Activated CD4-positive, alpha-beta T cell treated with anti-CD3 and anti-CD28 coated beads, Interleukin-2, amount 50 U/mL, for 24 hours (primary cell): ENCODE measurements at regions not wholly inside any gene's neighbourhood (a gene's known extent, or its start where the extent isn't known, plus 50 kb on each side); places are given as distances from the start of the nearest gene placed in this dataset.

Source experiments
- DNase-seq, 2 donors: peaks; one replicate each; pipeline ENCODE4 v3.0.0-alpha.2; 2020; ENCODE audit warnings: low read depth in 1 of 2, low spot score in 1 of 2

DNA sequence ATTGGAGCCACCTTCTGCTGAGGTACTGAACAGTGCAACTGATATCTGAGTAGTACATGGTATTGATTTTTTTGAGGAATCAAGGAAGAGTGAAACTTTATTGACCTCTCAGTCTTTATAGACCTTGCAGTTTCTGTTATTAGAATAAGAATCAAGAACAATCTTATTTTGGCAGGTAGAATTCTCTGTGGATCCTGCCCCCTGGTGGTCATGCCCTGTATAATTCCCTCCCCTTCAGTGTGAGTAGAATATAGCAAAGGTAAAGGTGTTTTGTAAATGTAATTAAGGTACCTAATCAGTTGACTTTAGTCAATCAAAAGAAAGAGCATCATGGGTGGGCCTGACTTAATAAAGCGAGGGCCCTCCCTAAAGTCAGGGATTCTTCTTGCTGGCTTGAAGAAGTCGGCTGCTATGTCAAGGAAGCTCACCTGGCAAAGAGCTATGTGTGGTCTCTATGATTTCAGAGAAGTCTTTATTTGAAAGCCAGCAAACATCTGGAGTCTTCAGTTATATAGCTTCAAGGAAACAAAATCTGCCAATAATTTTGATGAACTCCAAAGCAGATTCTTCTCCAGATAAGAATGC lies 142.8 kb downstream of the LSM5 start:
- DNase-seq: no peak

GRCh38 chr7:32346253-32346652 lies 143.9 kb downstream of the LSM5 start:
- no peak for DNase-seq

DNA sequence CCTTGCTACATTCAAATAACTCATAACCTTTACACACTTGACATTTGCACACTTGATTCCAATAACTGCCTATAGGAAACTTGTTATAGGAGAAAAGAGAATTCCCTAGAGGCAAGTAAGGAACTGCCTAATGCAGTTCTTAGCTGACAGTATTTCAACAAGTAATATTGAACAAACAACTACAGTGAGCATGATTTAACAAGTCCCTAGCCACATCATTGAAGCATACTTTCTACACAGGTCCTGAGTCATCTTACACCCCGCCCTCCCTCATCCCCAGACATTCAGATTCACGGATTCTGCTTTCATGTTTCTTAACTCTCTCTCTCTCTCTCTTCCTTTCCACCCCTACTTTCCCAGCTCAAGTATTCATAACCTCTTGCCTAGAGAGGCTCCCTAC lies 153.5 kb downstream of the LSM5 start:
- DNase-seq: no peak

DNA sequence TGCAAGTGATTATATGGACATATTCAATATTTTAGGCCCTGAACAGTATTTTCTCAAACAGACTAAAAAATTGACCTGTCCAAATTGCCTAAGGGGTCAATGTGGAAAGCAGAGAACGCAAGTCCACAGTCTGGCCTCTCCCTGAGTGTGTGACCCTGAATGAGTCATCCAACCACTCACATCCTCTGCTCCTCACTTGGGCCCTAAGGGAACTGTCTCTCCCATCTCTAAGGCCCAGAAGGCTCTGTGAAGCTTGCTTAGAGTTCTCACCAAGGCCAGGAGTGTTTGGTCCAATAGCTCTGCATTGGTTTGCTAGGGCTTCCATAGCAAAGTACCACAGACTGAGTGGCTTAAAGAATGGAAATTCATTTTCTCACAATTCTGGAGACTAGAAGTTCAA lies 155.1 kb downstream of the LSM5 start:
- no peak for DNase-seq

GRCh38 chr7:32330602-32331001 lies 159.6 kb downstream of the LSM5 start:
- no peak for DNase-seq

- no peak for DNase-seq
Observed at GRCh38 chr7:32326078-32326477, 164.1 kb downstream of the LSM5 start.

- no peak for DNase-seq
Observed at GRCh38 chr7:32323712-32324111, 166.5 kb downstream of the LSM5 start.

- no peak for DNase-seq
Observed at GRCh38 chr7:32319012-32319382, 171.2 kb downstream of the LSM5 start.

DNA sequence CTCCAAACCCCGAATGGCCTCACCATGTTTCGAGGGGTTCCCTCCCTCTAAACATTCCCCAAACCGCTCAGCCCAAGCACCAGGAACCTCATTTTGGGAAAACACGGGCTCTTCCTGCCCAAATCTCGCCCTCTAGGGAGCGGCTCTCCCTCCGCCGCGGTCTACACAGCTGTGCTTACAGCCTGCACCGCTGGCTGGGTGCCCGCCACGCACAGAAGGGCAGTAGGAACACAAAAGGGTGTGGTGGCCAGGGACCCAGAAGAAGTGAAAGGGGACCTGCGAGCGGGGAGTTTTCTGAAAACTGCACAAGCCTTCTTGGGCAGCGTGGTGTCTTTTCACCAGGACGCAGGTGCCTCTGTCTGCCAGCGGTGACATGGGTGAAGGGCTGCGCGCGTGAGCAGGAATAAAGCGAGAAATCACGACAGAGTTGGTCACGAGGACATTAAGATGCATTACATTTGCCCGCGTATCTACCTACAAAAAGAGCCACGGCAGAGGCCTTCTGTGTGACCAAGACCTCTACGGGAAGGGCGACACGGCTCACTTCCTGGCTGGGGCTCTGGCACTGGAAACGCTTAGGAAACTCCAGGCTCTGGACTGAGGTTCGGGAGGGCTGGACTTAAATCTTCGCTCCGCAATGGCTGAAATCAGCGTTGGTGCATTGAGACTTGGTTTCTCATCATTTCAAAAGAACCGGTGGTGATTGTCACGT lies 171.7 kb downstream of the LSM5 start:
- DNase-seq: no peak

- no peak for DNase-seq
Observed at GRCh38 chr7:32316839-32317238, 173.3 kb downstream of the LSM5 start.

DNA sequence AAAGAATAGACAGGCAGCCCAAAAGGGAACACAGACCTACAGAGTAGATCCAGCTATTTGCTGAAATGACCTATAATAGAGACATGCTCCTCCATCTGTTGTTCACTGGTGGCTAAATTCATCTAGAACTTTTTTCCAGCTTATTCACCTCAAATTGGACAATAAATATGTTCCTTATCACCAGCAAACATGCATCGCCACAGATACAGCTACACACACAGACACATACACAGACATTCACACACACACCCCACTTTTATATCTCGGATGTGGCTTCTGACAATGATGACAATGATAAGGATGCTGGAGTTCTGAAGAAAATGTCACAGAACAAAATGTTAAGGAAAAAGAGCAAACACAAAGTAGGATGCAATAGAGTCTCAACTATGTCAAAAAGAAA lies 175.4 kb downstream of the LSM5 start:
- DNase-seq: no peak

DNA sequence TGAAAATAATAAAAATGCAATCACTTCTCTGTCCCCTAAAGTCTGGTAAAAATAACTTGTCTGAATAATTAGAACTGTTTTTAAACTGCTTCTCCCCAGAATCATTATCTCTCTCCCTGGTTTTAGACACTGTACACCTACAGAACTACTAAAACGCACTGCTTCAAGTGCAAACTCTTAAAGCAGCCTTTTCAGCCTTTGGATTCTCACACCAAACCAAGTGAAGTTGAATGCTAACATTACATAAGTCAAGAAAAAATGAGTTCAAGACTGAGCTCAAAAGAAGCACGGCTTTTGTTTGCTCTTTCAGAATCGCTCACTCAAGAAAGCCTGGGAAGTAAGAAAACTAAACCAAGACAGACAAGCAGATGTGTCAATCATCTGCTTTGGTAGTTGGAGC lies 188.8 kb downstream of the LSM5 start:
- DNase-seq: no peak

DNA sequence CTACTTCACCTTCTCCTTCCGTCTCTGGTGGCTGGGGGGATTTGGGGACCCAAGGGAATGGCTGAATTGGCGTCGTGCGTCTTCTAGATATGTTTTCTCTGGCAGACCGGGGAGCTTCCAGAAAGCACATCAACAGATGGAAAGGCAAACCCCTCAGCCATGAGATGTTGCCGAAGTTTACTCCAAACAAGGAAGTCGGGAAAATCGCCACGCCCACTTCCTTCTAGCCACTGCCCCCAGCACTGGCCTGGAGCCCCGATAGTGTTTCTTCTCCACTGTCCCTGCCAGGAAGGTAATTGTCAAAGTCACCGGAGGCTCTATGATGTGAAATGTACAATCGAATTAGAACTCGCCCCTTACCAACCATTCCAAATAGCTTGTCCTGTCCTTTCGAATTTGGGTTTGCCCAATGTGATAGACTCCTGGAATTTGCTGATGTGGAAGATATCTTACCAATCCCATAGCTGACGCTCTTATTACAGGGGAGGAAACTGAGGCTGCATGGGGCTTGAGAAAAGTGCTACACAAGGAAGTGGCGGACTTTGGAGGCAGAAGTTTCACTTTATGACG lies 191.0 kb downstream of the LSM5 start:
- no peak for DNase-seq

GRCh38 chr7:32298408-32299132 lies 191.6 kb downstream of the LSM5 start:
- no peak for DNase-seq

GRCh38 chr7:32293833-32294232 lies 196.3 kb downstream of the LSM5 start:
- DNase-seq: no peak

DNA sequence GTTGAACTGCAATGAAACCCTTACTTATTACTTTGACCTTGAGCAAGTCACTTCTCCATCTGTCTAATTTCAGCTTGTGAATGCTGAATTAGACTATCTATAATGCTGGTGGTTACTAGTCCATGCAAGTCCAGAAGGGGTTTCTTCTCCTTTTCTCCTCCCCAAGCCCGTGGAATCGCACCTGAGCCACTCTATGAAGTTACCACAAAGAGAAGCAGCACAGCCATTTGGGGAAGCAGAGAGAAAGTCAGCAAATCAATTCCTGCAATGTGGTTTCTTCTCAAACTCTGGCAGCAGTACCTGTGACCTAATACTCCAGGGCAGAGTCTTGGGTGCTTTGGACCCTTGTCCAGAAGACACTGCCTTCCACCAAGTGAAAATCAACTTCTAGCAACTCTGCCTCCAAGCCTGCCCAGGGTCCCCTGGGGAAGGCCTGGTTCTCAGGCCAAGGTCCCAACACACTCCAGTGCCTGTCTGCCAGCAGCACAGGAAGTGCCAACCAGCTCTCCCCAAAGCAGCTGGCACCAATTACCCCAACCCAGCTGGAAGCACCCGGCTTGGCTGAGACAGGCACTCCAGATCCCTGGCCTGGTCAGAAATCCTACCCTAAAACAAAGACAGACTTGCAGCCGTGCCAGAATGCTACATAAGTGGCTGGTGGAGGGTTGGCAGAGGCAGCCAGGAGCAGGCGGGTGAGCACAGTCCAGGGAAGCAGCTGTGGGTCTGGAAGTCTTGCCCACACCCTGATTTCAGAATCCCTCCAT lies 200.3 kb downstream of the LSM5 start:
- DNase-seq: no peak

DNA sequence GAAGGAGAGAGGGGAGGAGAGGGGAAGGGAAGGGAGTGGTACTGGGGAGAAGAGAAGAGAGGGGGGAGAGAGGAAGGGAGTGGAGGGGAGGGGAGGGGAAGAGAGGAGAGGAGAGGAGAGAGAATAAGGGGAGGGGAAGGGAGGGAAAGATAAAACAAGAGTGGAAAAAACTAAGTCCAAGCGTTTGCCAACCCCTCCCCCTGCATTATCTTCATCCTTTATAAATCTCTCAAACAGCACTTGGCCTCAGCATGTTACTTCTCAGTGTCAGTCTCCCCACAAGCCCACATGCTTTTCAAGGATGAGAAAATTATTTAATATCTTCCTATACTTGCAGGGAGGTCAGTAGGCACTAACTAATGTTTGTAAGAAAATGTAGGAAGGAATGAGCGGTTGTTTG lies 204.5 kb downstream of the LSM5 start:
- no peak for DNase-seq

DNA sequence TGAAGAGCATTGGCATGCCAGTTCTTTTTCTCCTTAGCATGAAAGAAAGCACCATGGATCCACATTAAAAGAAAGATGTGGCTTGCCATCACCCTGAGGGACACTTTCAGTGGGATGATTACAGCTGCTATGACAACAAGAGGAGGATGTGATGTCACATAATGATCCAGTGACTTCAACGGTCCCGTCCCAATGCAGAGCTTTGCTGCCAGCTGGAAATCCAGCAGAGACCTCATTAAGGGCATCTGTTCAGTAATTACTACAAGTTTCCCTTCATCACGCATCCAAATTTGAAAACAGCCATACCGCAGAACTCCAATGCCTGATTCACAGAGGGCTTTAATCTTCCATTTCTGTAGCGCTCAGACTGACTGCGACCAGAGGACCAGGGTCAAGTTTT lies 206.6 kb downstream of the LSM5 start:
- DNase-seq: no peak

- DNase-seq: no peak
Observed at GRCh38 chr7:32279500-32279899, 209.3 kb upstream of the PDE1C start.

DNA sequence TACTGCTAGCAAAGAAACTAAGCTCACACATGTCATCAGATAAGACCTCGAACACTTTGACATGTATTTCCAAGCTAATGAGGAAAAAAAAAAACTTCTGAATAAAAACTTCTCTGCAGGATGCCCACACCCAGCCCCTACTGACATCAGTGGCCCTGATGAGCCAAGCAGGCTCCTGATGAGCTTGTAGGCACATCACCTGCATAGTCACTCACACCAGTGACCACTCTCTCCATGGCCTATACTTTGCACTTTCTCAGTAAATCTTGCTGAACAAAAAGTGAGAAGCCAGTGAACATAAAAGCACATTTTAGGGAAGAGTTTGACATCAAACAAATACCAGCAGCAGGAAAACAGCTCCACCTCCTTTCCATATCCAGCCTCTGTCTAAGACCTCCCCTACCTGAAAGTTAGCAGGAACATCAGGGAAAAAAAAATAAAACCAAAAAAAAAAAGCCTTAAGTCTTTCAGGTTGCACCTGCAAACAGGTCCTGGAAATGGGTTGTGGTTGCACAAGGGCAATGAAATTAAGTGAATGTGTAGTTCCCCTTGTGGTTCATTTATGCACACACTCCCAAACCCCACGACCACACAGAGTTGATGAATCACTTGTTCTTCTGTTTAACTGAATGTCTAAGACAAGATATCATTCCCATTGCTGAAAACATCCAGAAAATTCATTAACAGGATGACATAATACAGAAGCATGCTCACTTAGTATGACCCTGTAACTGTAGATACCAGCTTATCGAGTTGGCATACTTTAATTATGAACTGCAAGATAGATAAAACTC lies 205.2 kb upstream of the PDE1C start:
- no peak for DNase-seq

- DNase-seq: no peak
Observed at GRCh38 chr7:32273297-32273696, 203.1 kb upstream of the PDE1C start.
